CD4-positive, alpha-beta T cell treated with Interleukin-6 for 4 hours (primary cell): ENCODE measurements at regions not wholly inside any gene's neighbourhood (a gene's known extent, or its start where the extent isn't known, plus 50 kb on each side); places are given as distances from the start of the nearest gene placed in this dataset.

ENCODE experiments used
- DNase-seq: peaks from one replicate; pipeline ENCODE4 v3.0.0-alpha.2; 2020; ENCODE audit warnings: mixed read lengths

GRCh38 chr4:23741681-23742191 lies 148.1 kb downstream of the PPARGC1A start:
- DNase-seq = no peak

GRCh38 chr4:23737571-23737970 lies 152.3 kb downstream of the PPARGC1A start:
- DNase-seq = no peak

- no peak for DNase-seq
These were observed 153.4 kb downstream of the PPARGC1A start for GRCh38 chr4:23736466-23736865.

GRCh38 chr4:23734000-23734399 lies 155.8 kb downstream of the PPARGC1A start:
- no peak for DNase-seq

GRCh38 chr4:23733476-23733875 lies 156.4 kb downstream of the PPARGC1A start:
- no peak for DNase-seq

GRCh38 chr4:23730998-23731397 lies 158.8 kb downstream of the PPARGC1A start:
- no peak for DNase-seq

- DNase-seq = no peak
These were observed 160.9 kb downstream of the PPARGC1A start for GRCh38 chr4:23728971-23729370.

- no peak for DNase-seq
These were observed 161.5 kb downstream of the PPARGC1A start for GRCh38 chr4:23728393-23728792.

- no peak for DNase-seq
These were observed 169.3 kb downstream of the PPARGC1A start for GRCh38 chr4:23720556-23720955.

GRCh38 chr4:23718435-23718834 lies 171.4 kb downstream of the PPARGC1A start:
- DNase-seq = no peak

- no peak for DNase-seq
These were observed 172.2 kb downstream of the PPARGC1A start for GRCh38 chr4:23717528-23718248.

GRCh38 chr4:23710298-23710697 lies 179.5 kb downstream of the PPARGC1A start:
- DNase-seq = no peak

GRCh38 chr4:23707652-23708026 lies 182.2 kb downstream of the PPARGC1A start:
- DNase-seq = no peak

- DNase-seq = no peak
These were observed 182.7 kb downstream of the PPARGC1A start for GRCh38 chr4:23706972-23707651.

GRCh38 chr4:23700197-23700596 lies 189.7 kb downstream of the PPARGC1A start:
- no peak for DNase-seq

GRCh38 chr4:23697722-23698121 lies 192.1 kb downstream of the PPARGC1A start:
- DNase-seq = no peak

GRCh38 chr4:23697001-23697528 lies 192.8 kb downstream of the PPARGC1A start:
- no peak for DNase-seq

- no peak for DNase-seq
These were observed 203.5 kb downstream of the PPARGC1A start for GRCh38 chr4:23686169-23686897.

GRCh38 chr4:23685471-23685870 lies 204.4 kb downstream of the PPARGC1A start:
- DNase-seq = no peak

GRCh38 chr4:23680671-23681518 lies 209.0 kb downstream of the PPARGC1A start:
- DNase-seq = no peak

- DNase-seq = no peak
These were observed 215.2 kb downstream of the PPARGC1A start for GRCh38 chr4:23674694-23675093.

GRCh38 chr4:23667659-23668058 lies 222.2 kb downstream of the PPARGC1A start:
- no peak for DNase-seq
